ENCODE measurements at regions not wholly inside any gene's neighbourhood (a gene's known extent, or its start where the extent isn't known, plus 50 kb on each side); places are given as distances from the start of the nearest gene placed in this dataset.

DNA sequence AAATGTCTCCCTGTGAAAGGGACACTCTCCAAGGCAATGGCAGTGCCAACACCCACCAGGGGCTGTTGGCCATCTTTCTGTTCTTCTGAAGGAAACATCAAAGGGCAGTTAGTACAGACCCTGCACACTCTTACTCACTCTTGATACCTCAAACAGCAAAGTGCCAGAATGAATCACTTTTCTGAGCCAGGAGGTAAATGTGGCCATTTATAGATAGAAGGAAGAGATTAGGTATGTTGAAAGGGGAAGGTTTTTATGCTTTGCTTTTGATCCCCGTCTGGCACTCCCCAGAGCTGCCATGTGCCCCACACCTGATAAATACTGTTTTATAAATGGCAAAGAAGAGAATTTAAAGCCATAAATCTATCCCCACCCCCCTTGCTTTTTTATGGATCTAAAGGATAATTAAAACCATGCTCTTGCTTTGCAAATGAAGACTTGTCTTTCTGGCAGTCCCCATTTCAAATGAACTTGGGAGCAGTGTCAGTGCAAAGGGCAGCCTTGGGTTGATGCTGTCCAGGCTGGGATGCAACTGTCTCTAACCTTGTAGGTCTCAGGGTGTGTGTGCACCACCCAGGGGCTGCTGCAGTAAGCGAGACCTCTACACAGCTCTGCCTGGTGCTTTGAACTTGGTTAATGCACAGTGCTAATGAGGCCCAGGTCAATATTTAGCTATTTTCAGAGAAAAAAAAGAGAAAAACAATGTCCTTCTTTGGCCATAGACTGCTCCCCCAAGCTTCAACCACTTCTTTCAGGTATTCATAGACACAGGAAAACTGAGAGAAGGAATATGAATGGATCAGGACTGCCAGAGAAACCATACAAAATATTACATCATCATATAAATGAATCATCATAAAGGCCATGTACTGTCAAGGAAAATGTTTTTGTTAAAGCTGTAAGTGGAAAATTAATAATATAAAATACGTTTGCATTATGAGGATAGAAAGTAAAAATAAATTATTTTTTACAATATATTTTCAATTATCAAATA lies 207.5 kb downstream of the ETS1 start:
- TF ChIP-seq JUNB (IDR thresholded peaks at IDR 0.05) (no peak), EP300 (IDR thresholded peaks at IDR 0.05) (no peak), NR3C1 (IDR thresholded peaks at IDR 0.05) (no peak), CHD2 (IDR thresholded peaks at IDR 0.05; ENCODE audit: low read length, partially characterized antibody) (no peak), HOXB5 (CRISPR knock-in tag; IDR thresholded peaks at IDR 0.05) (no peak), CEBPB (IDR thresholded peaks at IDR 0.05) (no peak), SREBF2 (IDR thresholded peaks at IDR 0.05) (no peak)
- TF ChIP-seq, protein P1, sequence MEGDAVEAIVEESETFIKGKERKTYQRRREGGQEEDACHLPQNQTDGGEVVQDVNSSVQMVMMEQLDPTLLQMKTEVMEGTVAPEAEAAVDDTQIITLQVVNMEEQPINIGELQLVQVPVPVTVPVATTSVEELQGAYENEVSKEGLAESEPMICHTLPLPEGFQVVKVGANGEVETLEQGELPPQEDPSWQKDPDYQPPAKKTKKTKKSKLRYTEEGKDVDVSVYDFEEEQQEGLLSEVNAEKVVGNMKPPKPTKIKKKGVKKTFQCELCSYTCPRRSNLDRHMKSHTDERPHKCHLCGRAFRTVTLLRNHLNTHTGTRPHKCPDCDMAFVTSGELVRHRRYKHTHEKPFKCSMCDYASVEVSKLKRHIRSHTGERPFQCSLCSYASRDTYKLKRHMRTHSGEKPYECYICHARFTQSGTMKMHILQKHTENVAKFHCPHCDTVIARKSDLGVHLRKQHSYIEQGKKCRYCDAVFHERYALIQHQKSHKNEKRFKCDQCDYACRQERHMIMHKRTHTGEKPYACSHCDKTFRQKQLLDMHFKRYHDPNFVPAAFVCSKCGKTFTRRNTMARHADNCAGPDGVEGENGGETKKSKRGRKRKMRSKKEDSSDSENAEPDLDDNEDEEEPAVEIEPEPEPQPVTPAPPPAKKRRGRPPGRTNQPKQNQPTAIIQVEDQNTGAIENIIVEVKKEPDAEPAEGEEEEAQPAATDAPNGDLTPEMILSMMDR (IDR thresholded peaks at IDR 0.05): no peak
- TF ChIP-seq, protein P2, sequence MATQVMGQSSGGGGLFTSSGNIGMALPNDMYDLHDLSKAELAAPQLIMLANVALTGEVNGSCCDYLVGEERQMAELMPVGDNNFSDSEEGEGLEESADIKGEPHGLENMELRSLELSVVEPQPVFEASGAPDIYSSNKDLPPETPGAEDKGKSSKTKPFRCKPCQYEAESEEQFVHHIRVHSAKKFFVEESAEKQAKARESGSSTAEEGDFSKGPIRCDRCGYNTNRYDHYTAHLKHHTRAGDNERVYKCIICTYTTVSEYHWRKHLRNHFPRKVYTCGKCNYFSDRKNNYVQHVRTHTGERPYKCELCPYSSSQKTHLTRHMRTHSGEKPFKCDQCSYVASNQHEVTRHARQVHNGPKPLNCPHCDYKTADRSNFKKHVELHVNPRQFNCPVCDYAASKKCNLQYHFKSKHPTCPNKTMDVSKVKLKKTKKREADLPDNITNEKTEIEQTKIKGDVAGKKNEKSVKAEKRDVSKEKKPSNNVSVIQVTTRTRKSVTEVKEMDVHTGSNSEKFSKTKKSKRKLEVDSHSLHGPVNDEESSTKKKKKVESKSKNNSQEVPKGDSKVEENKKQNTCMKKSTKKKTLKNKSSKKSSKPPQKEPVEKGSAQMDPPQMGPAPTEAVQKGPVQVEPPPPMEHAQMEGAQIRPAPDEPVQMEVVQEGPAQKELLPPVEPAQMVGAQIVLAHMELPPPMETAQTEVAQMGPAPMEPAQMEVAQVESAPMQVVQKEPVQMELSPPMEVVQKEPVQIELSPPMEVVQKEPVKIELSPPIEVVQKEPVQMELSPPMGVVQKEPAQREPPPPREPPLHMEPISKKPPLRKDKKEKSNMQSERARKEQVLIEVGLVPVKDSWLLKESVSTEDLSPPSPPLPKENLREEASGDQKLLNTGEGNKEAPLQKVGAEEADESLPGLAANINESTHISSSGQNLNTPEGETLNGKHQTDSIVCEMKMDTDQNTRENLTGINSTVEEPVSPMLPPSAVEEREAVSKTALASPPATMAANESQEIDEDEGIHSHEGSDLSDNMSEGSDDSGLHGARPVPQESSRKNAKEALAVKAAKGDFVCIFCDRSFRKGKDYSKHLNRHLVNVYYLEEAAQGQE (IDR thresholded peaks at IDR 0.05): no peak
